NB4 (cell line): ENCODE measurements at regions not wholly inside any gene's neighbourhood (a gene's known extent, or its start where the extent isn't known, plus 50 kb on each side); places are given as distances from the start of the nearest gene placed in this dataset.
A peak's percentile ranks its signal among the peaks of the same experiment; 100 is the strongest.

Experiments used
- DNase-seq: peaks from one replicate; pipeline ENCODE4 v3.0.0; 2010; ENCODE audit warnings: low read depth
- H3K4me3 ChIP-seq: one replicate; pipeline ENCODE4 v1.5.1; 2011; ENCODE audit warnings: mild to moderate bottlenecking, low read depth, low read length, moderate library complexity
- MYC ChIP-seq: IDR thresholded peaks from 2 replicates; pipeline ENCODE4 v1.6.1; 2011; ENCODE audit warnings: low read depth, low read length
- POLR2A ChIP-seq: IDR thresholded peaks from 2 replicates; pipeline ENCODE4 v1.6.1; 2011; ENCODE audit warnings: mild to moderate bottlenecking; ENCODE audit not compliant: insufficient read length; ENCODE audit errors: extremely low read depth
- TF ChIP-seq, protein P1 (sequence below): IDR thresholded peaks from 2 replicates; pipeline ENCODE4 v1.6.1; 2011; ENCODE audit warnings: low read depth, low read length
- TF ChIP-seq, protein P2 (sequence below): IDR thresholded peaks from one replicate; pipeline ENCODE4 v1.5.1; 2012; ENCODE audit warnings: low read depth, low read length

DNA sequence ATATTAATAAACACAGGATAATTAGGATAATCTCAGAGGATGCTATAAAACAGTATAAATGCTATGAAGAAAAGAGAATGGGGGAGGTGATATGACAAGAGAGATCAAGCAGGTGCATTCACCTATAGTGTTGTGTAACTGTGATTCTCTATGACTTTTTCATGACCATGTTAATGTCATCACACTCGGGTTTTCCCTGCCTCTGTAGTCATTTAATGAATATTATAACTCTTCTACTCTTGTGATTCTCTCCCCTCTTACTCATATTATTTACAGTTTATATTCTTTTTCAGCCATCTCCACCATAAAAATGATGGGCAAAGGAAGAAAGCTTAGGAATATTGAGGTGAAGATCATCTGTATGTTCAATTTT, 106.9 kb upstream of the SGK1 start:
- TF ChIP-seq, protein P1, sequence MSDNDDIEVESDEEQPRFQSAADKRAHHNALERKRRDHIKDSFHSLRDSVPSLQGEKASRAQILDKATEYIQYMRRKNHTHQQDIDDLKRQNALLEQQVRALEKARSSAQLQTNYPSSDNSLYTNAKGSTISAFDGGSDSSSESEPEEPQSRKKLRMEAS: no peak
- TF ChIP-seq, protein P2, sequence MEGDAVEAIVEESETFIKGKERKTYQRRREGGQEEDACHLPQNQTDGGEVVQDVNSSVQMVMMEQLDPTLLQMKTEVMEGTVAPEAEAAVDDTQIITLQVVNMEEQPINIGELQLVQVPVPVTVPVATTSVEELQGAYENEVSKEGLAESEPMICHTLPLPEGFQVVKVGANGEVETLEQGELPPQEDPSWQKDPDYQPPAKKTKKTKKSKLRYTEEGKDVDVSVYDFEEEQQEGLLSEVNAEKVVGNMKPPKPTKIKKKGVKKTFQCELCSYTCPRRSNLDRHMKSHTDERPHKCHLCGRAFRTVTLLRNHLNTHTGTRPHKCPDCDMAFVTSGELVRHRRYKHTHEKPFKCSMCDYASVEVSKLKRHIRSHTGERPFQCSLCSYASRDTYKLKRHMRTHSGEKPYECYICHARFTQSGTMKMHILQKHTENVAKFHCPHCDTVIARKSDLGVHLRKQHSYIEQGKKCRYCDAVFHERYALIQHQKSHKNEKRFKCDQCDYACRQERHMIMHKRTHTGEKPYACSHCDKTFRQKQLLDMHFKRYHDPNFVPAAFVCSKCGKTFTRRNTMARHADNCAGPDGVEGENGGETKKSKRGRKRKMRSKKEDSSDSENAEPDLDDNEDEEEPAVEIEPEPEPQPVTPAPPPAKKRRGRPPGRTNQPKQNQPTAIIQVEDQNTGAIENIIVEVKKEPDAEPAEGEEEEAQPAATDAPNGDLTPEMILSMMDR: no peak
- no peak for TF ChIP-seq POLR2A
- no peak for TF ChIP-seq MYC
- DNase-seq: no peak
- H3K4me3 ChIP-seq: no peak overlapping the region

DNA sequence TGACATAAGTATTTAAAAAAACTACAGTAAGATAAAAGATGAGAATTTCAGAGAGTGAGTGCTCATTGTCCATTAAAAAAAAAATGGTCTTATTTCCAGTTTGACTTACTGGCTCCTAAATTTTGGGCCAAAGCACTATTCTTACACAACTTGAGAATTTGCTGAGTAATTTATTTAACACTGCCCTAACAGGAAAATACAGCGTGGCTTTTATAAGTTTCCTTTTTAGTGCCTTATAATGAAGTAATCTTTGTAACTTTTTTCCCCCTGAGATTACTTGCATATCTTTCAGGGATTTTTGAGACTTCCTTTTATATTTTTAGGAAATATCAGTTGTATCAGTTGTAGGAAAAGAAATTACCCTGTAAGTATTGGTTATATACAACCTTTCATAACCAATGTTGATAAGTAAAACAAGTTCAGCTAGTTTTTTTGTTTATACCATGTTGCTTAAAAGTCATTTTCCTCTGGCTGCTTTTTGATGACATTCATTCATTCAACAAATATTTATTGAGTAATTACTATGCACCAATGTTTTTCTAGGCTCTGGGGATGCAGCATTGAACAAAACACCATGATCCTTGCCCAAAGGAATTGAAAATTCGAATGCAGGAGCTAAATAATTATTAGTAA, 106.4 kb upstream of the SGK1 start:
- TF ChIP-seq POLR2A (no peak), MYC (no peak)
- TF ChIP-seq, protein P1: no peak
- TF ChIP-seq, protein P2: no peak
- H3K4me3 ChIP-seq: no peak overlapping the region
- peak; percentile 37 for DNase-seq

DNA sequence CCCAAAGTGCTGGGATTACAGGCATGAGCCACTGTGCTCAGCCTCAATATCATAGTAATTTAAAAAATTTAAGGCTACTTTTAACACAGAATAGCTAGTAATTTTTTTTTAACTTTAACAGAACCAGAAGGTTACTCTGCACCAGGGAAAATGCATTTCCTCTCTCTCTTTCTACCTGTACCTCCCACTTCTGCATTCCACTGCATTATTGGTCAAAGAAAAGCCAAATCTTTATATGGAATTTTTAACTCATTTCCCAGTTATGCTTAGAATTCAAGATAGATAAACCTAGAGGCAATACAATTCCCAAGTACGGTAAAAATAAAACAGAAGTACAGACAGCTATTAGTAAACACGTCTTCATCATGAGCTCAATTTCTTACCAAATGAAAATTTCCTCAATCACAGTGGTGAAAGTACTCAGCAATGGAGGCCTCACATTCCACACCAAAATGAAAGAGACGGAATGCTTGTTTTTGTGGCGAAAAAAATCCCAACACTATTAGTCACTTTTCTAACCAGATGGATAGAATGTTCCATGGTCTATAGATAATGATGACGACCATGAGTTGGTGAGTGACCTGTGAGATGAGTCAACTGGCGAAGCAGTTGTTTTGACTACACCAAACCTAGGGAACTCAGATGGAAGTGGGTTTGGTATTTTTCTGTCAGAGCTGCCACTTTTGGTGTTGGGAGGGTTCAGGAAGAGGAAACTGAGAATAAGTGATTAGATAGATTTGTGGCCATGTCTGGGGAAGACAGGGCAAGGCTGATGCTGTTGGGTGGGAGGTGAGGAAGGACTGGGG, 104.7 kb upstream of the SGK1 start:
- H3K4me3 ChIP-seq: no peak overlapping the region
- DNase-seq: no peak

DNA sequence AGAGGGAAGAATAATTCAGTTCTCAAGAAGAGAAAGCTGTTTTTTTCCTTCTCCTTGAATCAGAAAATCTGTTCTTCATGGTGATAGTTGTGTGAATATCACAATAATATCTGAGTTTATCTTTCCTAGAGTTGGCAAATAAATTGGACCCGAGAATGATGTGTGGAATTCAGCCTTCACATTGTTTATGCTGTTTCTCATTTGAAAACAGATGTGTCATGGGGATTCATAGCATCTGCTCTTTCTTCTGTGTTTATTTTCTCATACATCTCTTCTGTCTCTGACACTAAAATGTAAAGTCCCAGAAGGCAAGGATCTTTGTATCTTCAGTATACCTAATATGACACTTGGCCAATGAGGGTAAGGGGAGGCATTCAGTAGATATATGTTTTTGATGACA, 103.6 kb upstream of the SGK1 start:
- TF ChIP-seq MYC (no peak), POLR2A (no peak)
- TF ChIP-seq, protein P1: no peak
- TF ChIP-seq, protein P2: no peak
- no peak overlapping the region for H3K4me3 ChIP-seq
- DNase-seq: no peak

More for the DNA sequence above, 104.7 kb upstream of the SGK1 start:
- TF ChIP-seq MYC (no peak), POLR2A (no peak)
- TF ChIP-seq, protein P1: no peak
- TF ChIP-seq, protein P2: no peak

DNA sequence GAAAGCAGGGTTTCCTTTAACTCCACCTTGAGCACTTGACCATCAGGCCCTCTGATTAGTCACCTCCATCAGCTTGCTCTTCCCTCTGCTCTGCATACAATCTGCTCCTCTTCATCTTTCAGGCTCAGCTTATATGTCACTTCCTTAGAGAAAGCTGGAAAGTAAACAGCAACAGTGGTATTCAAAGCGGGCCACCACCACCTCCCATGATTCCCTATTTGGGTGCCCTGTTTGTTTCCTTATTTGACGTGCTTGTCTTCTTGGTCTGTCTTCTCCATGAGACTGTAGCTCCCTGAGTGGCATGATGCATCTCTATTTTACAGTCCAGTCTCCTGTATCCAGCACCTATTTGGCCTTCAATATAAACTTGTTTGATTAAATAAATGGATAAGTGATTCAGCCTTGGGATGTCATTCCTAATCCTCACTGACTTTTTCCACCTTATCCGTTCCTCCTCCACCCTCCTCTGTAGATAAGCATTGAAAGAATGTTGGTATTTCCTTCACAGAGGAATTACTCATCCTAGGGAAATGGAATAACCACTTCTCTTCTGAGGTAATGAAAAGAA, 102.8 kb upstream of the SGK1 start:
- TF ChIP-seq, protein P1: no peak
- TF ChIP-seq, protein P2: no peak
- TF ChIP-seq POLR2A: no peak
- TF ChIP-seq MYC: no peak
- no peak for DNase-seq
- H3K4me3 ChIP-seq: no peak overlapping the region
